Lung (tissue), 11 donors: ENCODE measurements at regions not wholly inside any gene's neighbourhood (a gene's known extent, or its start where the extent isn't known, plus 50 kb on each side); places are given as distances from the start of the nearest gene placed in this dataset.

Experiments used
- ATAC-seq: fragments of 200-7000 bp; cut with Tn5 transposase; one replicate; pipeline ENCODE4 v1.9.1; 2020; ENCODE audit warnings: moderate number of reproducible peaks; ENCODE audit not compliant: insufficient read depth, low FRiP score
- DNase-seq, 3 donors: peaks; one replicate each; pipeline ENCODE4 v3.0.0-alpha.2; 2013 to 2017
- H3K27ac ChIP-seq, 2 donors: one replicate each; pipeline ENCODE4 v1.5.1; 2013; ENCODE audit warnings: mild to moderate bottlenecking in 2 of 2, moderate library complexity in 2 of 2, control low read depth in 1 of 2, inconsistent platforms in 1 of 2, low read depth in 1 of 2, low read length in 1 of 2
- H3K27me3 ChIP-seq, 3 donors: one replicate each; pipeline ENCODE4 v1.5.1; 2013; ENCODE audit warnings: low read length in 2 of 3; ENCODE audit not compliant: control insufficient read depth in 3 of 3, insufficient read depth in 3 of 3
- H3K36me3 ChIP-seq, 4 donors: one replicate each; pipeline ENCODE4 v1.5.1; 2013; ENCODE audit warnings: low read length in 4 of 4, mild to moderate bottlenecking in 1 of 4, moderate library complexity in 1 of 4; ENCODE audit not compliant: control insufficient read depth in 4 of 4, insufficient read depth in 4 of 4
- H3K4me1 ChIP-seq, 5 donors: one replicate each; pipeline ENCODE4 v1.5.1; 2013; ENCODE audit warnings: low read length in 5 of 5, mild to moderate bottlenecking in 2 of 5, moderate library complexity in 1 of 5; ENCODE audit not compliant: control insufficient read depth in 5 of 5, insufficient read depth in 5 of 5
- H3K4me3 ChIP-seq: one replicate; pipeline ENCODE4 v1.5.1; 2013; ENCODE audit warnings: mild to moderate bottlenecking, control low read depth, moderate library complexity
- H3K9ac ChIP-seq, 2 donors: one replicate each; pipeline ENCODE4 v1.5.1; 2013; ENCODE audit warnings: low read length in 2 of 2, control low read depth in 1 of 2; ENCODE audit not compliant: insufficient read depth in 1 of 2
- H3K9me3 ChIP-seq, 4 donors: one replicate each; pipeline ENCODE4 v1.5.1; 2013; ENCODE audit warnings: low read length in 3 of 4, mild to moderate bottlenecking in 1 of 4, moderate library complexity in 1 of 4; ENCODE audit not compliant: control insufficient read depth in 4 of 4, insufficient read depth in 3 of 4
- WGBS, 2 donors: extraction: QIAGEN DNeasy Blood & Tissue Kit; methylation state at CpG; one replicate each; pipeline ENCODE4 v1.1.7; 2013; 5-methylcytosine and 5-hydroxymethylcytosine counted together
- TF ChIP-seq, protein P1 (sequence below): IDR thresholded peaks from 2 replicates; pipeline ENCODE4 v1.5.1; 2012; ENCODE audit warnings: mild to moderate bottlenecking; ENCODE audit errors: control extremely low read depth, extremely low read depth
- donor health status: control.
- donor health status: control.
- donor health status: Bipolar disorder and iron deficiency.
- donor health status: healthy.
- donor health status: DM: yes; HTN: yes; CAD: no.

DNA sequence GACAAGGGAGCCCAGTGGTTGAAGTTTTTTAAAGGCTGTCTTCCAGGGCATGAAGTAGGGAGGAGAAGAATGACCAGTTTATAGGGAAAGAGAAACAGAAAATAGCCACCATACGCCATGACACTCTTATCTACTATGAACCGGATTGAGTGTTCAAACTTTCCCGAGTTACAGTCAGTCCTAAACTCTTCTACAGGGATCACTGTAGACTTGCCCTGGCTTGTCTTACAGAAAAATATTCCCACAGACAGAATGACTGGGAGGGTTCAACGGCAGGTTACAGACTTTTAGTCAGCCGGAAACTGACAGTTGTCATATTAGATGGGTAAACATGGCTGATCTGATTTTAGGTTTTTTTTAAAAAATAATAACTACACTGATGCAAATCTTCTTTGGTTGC lies 662.5 kb upstream of the SOX9 start:
- WGBS, 2 donors, result 89 to 98% methylated on average over 5 of the region's 5 CpGs
- no peaks in the 10 kb centered on the region for H3K27me3 ChIP-seq
- no peak overlapping the region for H3K27ac ChIP-seq
- H3K4me3 ChIP-seq, result no peak overlapping the region
- H3K9ac ChIP-seq, result no peak overlapping the region
- no peak for ATAC-seq
- no peaks in the 10 kb centered on the region for H3K9me3 ChIP-seq
- H3K4me1 ChIP-seq, result no peaks in the 10 kb centered on the region
- no peaks in the 10 kb centered on the region for H3K36me3 ChIP-seq
- TF ChIP-seq, protein P1, sequence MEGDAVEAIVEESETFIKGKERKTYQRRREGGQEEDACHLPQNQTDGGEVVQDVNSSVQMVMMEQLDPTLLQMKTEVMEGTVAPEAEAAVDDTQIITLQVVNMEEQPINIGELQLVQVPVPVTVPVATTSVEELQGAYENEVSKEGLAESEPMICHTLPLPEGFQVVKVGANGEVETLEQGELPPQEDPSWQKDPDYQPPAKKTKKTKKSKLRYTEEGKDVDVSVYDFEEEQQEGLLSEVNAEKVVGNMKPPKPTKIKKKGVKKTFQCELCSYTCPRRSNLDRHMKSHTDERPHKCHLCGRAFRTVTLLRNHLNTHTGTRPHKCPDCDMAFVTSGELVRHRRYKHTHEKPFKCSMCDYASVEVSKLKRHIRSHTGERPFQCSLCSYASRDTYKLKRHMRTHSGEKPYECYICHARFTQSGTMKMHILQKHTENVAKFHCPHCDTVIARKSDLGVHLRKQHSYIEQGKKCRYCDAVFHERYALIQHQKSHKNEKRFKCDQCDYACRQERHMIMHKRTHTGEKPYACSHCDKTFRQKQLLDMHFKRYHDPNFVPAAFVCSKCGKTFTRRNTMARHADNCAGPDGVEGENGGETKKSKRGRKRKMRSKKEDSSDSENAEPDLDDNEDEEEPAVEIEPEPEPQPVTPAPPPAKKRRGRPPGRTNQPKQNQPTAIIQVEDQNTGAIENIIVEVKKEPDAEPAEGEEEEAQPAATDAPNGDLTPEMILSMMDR, result no peak
- no peak for DNase-seq

- peak in 1 of 3 donors; percentile 14 for DNase-seq
- Histone ChIP-seq H3K4me1 (peaks cover 0 to 3% (median 0%) of the 10 kb centered on the region in 5 donors), H3K36me3 (no peaks in the 10 kb centered on the region), H3K9me3 (no peaks in the 10 kb centered on the region), H3K27ac (no peak overlapping the region), H3K27me3 (no peaks in the 10 kb centered on the region), H3K4me3 (no peak overlapping the region), H3K9ac (no peak overlapping the region)
- WGBS, 2 donors, result 75 to 82% methylated on average over 4 of the region's 4 CpGs
- ATAC-seq, result no peak
- TF ChIP-seq, protein P1, result no peak
Observed at GRCh38 chr17:71460943-71461342, 659.9 kb upstream of the SOX9 start.

DNA sequence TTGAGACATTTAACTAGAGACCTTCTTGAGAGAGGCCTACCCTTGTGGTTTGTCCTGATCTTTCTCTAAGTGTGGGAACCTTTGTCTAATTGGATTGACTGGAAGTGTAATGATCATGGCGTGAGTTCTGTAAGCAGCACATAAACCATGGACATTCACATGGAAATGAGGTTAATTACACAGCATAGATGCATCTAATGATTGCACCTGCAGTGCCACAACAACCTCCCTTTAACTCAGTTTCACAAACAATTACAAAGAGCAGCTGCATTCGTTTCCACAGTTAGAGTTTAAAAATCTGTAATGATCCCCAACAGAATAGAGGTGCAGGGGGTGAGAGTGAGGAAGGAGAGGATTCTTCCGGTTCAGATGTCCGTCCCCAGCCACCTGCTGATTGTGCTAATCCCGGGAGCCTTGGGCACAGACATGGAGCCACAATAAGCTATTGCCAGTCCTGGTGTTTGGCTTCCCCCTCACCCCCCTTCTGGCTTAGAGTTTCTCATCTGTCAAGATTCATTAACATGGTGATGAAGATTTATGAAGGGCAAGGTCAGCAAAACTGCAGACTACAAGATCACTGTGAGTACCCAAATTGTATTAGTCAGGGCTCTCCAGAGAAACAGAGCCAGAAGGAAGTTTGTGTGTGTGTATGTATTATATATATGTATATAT lies 659.2 kb upstream of the SOX9 start:
- 85 to 86% methylated on average over 5 of the region's 5 CpGs for WGBS, 2 donors
- Histone ChIP-seq H3K4me3 (no peak overlapping the region), H3K36me3 (no peaks in the 10 kb centered on the region), H3K9ac (no peak overlapping the region), H3K27me3 (no peaks in the 10 kb centered on the region), H3K27ac (no peak overlapping the region), H3K9me3 (no peaks in the 10 kb centered on the region), H3K4me1 (peaks cover 0 to 3% (median 0%) of the 10 kb centered on the region in 5 donors)
- ATAC-seq, result no peak
- TF ChIP-seq, protein P1, result no peak
- DNase-seq, result no peak

- Histone ChIP-seq H3K27ac (no peak overlapping the region), H3K36me3 (no peaks in the 10 kb centered on the region), H3K4me1 (peaks cover 0 to 3% (median 0%) of the 10 kb centered on the region in 5 donors), H3K9ac (no peak overlapping the region), H3K4me3 (no peak overlapping the region), H3K9me3 (no peaks in the 10 kb centered on the region), H3K27me3 (no peaks in the 10 kb centered on the region)
- DNase-seq (no peak), ATAC-seq (no peak)
- TF ChIP-seq, protein P1, result no peak
- 82 to 91% methylated on average over 4 of the region's 4 CpGs for WGBS, 2 donors
Observed at GRCh38 chr17:71464241-71464640, 656.6 kb upstream of the SOX9 start.
